HepG2 (cell line): ENCODE measurements at regions not wholly inside any gene's neighbourhood (a gene's known extent, or its start where the extent isn't known, plus 50 kb on each side); places are given as distances from the start of the nearest gene placed in this dataset.
A peak's percentile ranks its signal among the peaks of the same experiment; 100 is the strongest.

Experiments used
- CHD4 ChIP-seq: fragments of 200-600 bp; sonication (generic); IDR thresholded peaks from 2 replicates; pipeline ENCODE4 v1.7.0; 2017; ENCODE audit warnings: mild to moderate bottlenecking, low read length, borderline replicate concordance
- DNMT3B ChIP-seq: conservative IDR thresholded peaks from 2 replicates; pipeline ENCODE4 v1.6.1; 2016; ENCODE audit warnings: missing biosample characterization, control low read depth
- GABPB1 ChIP-seq: IDR thresholded peaks from 2 replicates; pipeline ENCODE4 v1.6.1; 2016; ENCODE audit warnings: mild to moderate bottlenecking, missing genetic modification reagents, moderate library complexity, missing compliant biosample characterization
- HHEX ChIP-seq: IDR thresholded peaks from 2 replicates; pipeline ENCODE4 v1.6.1; 2016; ENCODE audit warnings: control low read depth
- KAT8 ChIP-seq: IDR thresholded peaks from 2 replicates; pipeline ENCODE4 v1.6.1; 2016; ENCODE audit warnings: missing genetic modification reagents, missing compliant biosample characterization
- MBD4 ChIP-seq: IDR thresholded peaks from 2 replicates; pipeline ENCODE4 v1.6.1; 2012; ENCODE audit warnings: low read length, inconsistent platforms, borderline replicate concordance
- RFX3 ChIP-seq: IDR thresholded peaks from 2 replicates; pipeline ENCODE4 v1.6.1; 2016; ENCODE audit warnings: missing biosample characterization, missing genetic modification reagents
- ZBTB3 ChIP-seq: sonication (generic); formaldehyde crosslinking; IDR thresholded peaks from 2 replicates; pipeline ENCODE4 v1.4.0; 2020; ENCODE audit warnings: low read depth, mild to moderate bottlenecking, moderate library complexity, missing genetic modification reagents, borderline replicate concordance
- ZFP41 ChIP-seq: sonication (generic); formaldehyde crosslinking; IDR thresholded peaks from 2 replicates; pipeline ENCODE4 v1.4.0; 2020; ENCODE audit warnings: mild to moderate bottlenecking, missing genetic modification reagents, borderline replicate concordance
- ZKSCAN8 ChIP-seq: IDR thresholded peaks from 2 replicates; pipeline ENCODE4 v1.6.1; 2016; ENCODE audit warnings: borderline replicate concordance, missing genetic modification reagents, missing compliant biosample characterization
- ZNF24 ChIP-seq: fragments of 450-650 bp; IDR thresholded peaks from 2 replicates; pipeline ENCODE4 v1.6.1; 2017; ENCODE audit warnings: antibody characterized with exemption, mild to moderate bottlenecking
- ZNF335 ChIP-seq: sonication (generic); formaldehyde crosslinking; IDR thresholded peaks from 2 replicates; pipeline ENCODE4 v1.4.0; 2020; ENCODE audit warnings: missing genetic modification reagents
- ZNF343 ChIP-seq: sonication (generic); formaldehyde crosslinking; IDR thresholded peaks from 2 replicates; pipeline ENCODE4 v1.4.0; 2020; ENCODE audit warnings: mild to moderate bottlenecking, missing genetic modification reagents
- ZNF446 ChIP-seq: sonication (generic); formaldehyde crosslinking; IDR thresholded peaks from 2 replicates; pipeline ENCODE4 v1.5.0; 2020; ENCODE audit warnings: mild to moderate bottlenecking, missing genetic modification reagents
- ZNF484 ChIP-seq: sonication (generic); formaldehyde crosslinking; IDR thresholded peaks from 2 replicates; pipeline ENCODE4 v1.5.1; 2020; ENCODE audit warnings: mild to moderate bottlenecking, low read depth, missing genetic modification reagents, borderline replicate concordance
- ZNF562 ChIP-seq: sonication (generic); formaldehyde crosslinking; IDR thresholded peaks from 2 replicates; pipeline ENCODE4 v1.8.0; 2022; ENCODE audit warnings: missing genetic modification reagents, borderline replicate concordance
- ZNF713 ChIP-seq: sonication (generic); formaldehyde crosslinking; IDR thresholded peaks from 2 replicates; pipeline ENCODE4 v1.4.0; 2020; ENCODE audit warnings: mild to moderate bottlenecking, missing genetic modification reagents
- ZNF839 ChIP-seq: sonication (generic); formaldehyde crosslinking; IDR thresholded peaks from 2 replicates; pipeline ENCODE4 v1.4.0; 2020; ENCODE audit warnings: missing genetic modification reagents, mild to moderate bottlenecking, borderline replicate concordance
- ZNF850 ChIP-seq: sonication (generic); formaldehyde crosslinking; conservative IDR thresholded peaks from 2 replicates; pipeline ENCODE4 v1.9.0; 2021; ENCODE audit warnings: mild to moderate bottlenecking, missing genetic modification reagents
- TF ChIP-seq, protein P1 (sequence below): sonication (generic); formaldehyde crosslinking; IDR thresholded peaks from 2 replicates; pipeline ENCODE4 v1.4.0; 2020; ENCODE audit warnings: missing genetic modification reagents
- TF ChIP-seq, protein P2 (sequence below): IDR thresholded peaks from 2 replicates; pipeline ENCODE4 v1.6.1; 2016
- TF ChIP-seq, protein P3 (sequence below): sonication (generic); formaldehyde crosslinking; IDR thresholded peaks from 2 replicates; pipeline ENCODE4; 2020; ENCODE audit warnings: missing genetic modification reagents, mild to moderate bottlenecking, borderline replicate concordance

- TF ChIP-seq, protein P1, sequence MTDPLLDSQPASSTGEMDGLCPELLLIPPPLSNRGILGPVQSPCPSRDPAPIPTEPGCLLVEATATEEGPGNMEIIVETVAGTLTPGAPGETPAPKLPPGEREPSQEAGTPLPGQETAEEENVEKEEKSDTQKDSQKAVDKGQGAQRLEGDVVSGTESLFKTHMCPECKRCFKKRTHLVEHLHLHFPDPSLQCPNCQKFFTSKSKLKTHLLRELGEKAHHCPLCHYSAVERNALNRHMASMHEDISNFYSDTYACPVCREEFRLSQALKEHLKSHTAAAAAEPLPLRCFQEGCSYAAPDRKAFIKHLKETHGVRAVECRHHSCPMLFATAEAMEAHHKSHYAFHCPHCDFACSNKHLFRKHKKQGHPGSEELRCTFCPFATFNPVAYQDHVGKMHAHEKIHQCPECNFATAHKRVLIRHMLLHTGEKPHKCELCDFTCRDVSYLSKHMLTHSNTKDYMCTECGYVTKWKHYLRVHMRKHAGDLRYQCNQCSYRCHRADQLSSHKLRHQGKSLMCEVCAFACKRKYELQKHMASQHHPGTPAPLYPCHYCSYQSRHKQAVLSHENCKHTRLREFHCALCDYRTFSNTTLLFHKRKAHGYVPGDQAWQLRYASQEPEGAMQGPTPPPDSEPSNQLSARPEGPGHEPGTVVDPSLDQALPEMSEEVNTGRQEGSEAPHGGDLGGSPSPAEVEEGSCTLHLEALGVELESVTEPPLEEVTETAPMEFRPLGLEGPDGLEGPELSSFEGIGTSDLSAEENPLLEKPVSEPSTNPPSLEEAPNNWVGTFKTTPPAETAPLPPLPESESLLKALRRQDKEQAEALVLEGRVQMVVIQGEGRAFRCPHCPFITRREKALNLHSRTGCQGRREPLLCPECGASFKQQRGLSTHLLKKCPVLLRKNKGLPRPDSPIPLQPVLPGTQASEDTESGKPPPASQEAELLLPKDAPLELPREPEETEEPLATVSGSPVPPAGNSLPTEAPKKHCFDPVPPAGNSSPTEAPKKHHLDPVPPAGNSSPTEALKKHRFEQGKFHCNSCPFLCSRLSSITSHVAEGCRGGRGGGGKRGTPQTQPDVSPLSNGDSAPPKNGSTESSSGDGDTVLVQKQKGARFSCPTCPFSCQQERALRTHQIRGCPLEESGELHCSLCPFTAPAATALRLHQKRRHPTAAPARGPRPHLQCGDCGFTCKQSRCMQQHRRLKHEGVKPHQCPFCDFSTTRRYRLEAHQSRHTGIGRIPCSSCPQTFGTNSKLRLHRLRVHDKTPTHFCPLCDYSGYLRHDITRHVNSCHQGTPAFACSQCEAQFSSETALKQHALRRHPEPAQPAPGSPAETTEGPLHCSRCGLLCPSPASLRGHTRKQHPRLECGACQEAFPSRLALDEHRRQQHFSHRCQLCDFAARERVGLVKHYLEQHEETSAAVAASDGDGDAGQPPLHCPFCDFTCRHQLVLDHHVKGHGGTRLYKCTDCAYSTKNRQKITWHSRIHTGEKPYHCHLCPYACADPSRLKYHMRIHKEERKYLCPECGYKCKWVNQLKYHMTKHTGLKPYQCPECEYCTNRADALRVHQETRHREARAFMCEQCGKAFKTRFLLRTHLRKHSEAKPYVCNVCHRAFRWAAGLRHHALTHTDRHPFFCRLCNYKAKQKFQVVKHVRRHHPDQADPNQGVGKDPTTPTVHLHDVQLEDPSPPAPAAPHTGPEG = 0 out of 2 replicates have a peak, but pooled peaks have one; percentile 78
- TF ChIP-seq ZNF335 (CRISPR knock-in tag) (no peak), RFX3 (no peak), ZNF446 (no peak), MBD4 (no peak; the same call in 1 of the 2 replicates), CHD4 (no peak; the same call in 1 of the 2 replicates), ZFP41 (CRISPR knock-in tag) (no peak), ZNF484 (CRISPR knock-in tag) (no peak), GABPB1 (CRISPR knock-in tag) (no peak), ZNF850 (CRISPR knock-in tag) (no peak), ZNF562 (CRISPR knock-in tag) (no peak), KAT8 (CRISPR knock-in tag) (peak; percentile 74; the same call in 1 of the 2 replicates), HHEX (no peak; the same call in 1 of the 2 replicates), DNMT3B (no peak), ZBTB3 (CRISPR knock-in tag) (no peak), ZNF839 (CRISPR knock-in tag) (no peak), ZKSCAN8 (peak; percentile 54), ZNF24 (no peak), ZNF713 (CRISPR knock-in tag) (no peak), ZNF343 (no peak)
- TF ChIP-seq, protein P2, sequence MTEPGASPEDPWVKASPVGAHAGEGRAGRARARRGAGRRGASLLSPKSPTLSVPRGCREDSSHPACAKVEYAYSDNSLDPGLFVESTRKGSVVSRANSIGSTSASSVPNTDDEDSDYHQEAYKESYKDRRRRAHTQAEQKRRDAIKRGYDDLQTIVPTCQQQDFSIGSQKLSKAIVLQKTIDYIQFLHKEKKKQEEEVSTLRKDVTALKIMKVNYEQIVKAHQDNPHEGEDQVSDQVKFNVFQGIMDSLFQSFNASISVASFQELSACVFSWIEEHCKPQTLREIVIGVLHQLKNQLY (CRISPR knock-in tag) = peak; percentile 68; the same call in 1 of the 2 replicates
- TF ChIP-seq, protein P3, sequence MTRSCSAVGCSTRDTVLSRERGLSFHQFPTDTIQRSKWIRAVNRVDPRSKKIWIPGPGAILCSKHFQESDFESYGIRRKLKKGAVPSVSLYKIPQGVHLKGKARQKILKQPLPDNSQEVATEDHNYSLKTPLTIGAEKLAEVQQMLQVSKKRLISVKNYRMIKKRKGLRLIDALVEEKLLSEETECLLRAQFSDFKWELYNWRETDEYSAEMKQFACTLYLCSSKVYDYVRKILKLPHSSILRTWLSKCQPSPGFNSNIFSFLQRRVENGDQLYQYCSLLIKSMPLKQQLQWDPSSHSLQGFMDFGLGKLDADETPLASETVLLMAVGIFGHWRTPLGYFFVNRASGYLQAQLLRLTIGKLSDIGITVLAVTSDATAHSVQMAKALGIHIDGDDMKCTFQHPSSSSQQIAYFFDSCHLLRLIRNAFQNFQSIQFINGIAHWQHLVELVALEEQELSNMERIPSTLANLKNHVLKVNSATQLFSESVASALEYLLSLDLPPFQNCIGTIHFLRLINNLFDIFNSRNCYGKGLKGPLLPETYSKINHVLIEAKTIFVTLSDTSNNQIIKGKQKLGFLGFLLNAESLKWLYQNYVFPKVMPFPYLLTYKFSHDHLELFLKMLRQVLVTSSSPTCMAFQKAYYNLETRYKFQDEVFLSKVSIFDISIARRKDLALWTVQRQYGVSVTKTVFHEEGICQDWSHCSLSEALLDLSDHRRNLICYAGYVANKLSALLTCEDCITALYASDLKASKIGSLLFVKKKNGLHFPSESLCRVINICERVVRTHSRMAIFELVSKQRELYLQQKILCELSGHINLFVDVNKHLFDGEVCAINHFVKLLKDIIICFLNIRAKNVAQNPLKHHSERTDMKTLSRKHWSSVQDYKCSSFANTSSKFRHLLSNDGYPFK (CRISPR knock-in tag) = no peak
Observed at GRCh38 chr5:38148021-38148625, 110.2 kb upstream of the EGFLAM start (continued).
